SW480 (cell line): ENCODE measurements at regions not wholly inside any gene's neighbourhood (a gene's known extent, or its start where the extent isn't known, plus 50 kb on each side); places are given as distances from the start of the nearest gene placed in this dataset.
"Not testable (repeated sequence)": the region's sequence is repeated elsewhere in the genome, so short reads cannot be mapped to it uniquely, and the experiment has no call there.

ENCODE experiments used
- DNase-seq: peaks from one replicate; pipeline ENCODE4 v3.0.0-alpha.2; 2016; ENCODE audit warnings: low spot score

GRCh38 chr6:30832864-30833263 lies 51.5 kb upstream of the DDR1 start:
- DNase-seq = no peak

- no peak for DNase-seq
These were observed 53.9 kb upstream of the DDR1 start for GRCh38 chr6:30830438-30830837.

- peak; percentile 50 for DNase-seq
These were observed 54.6 kb upstream of the DDR1 start for GRCh38 chr6:30829639-30830255.

- no peak for DNase-seq
These were observed 55.3 kb upstream of the DDR1 start for GRCh38 chr6:30829033-30829432.

- DNase-seq = peak; percentile 73
These were observed 56.0 kb upstream of the DDR1 start for GRCh38 chr6:30828027-30828962.

- peak; percentile 85 for DNase-seq
These were observed 57.4 kb upstream of the DDR1 start for GRCh38 chr6:30826961-30827342.

GRCh38 chr6:30824698-30825097 lies 59.6 kb upstream of the DDR1 start:
- DNase-seq = no peak

GRCh38 chr6:30823534-30823865 lies 60.8 kb upstream of the DDR1 start:
- no peak for DNase-seq

GRCh38 chr6:30821862-30822784 lies 62.2 kb upstream of the DDR1 start:
- DNase-seq = no peak

- peak; percentile 91 for DNase-seq
These were observed 64.1 kb upstream of the DDR1 start for GRCh38 chr6:30820193-30820592.

GRCh38 chr6:30819297-30819917 lies 64.9 kb upstream of the DDR1 start:
- no peak for DNase-seq

- DNase-seq = peak; percentile 51
These were observed 65.9 kb upstream of the DDR1 start for GRCh38 chr6:30818391-30818841.

- DNase-seq = no peak
These were observed 67.3 kb upstream of the DDR1 start for GRCh38 chr6:30816791-30817739.

- DNase-seq = not testable (repeated sequence)
These were observed 68.0 kb upstream of the DDR1 start for GRCh38 chr6:30816296-30816695.

GRCh38 chr6:30815041-30815742 lies 69.1 kb upstream of the DDR1 start:
- DNase-seq = peak; percentile 68

GRCh38 chr6:30814146-30815040 lies 69.9 kb upstream of the DDR1 start:
- peak; percentile 84 for DNase-seq

- peak; percentile 70 for DNase-seq
These were observed 69.3 kb upstream of the IER3 start for GRCh38 chr6:30813631-30814145.

GRCh38 chr6:30810813-30811339 lies 66.5 kb upstream of the IER3 start:
- DNase-seq = peak; percentile 98

- not testable (repeated sequence) for DNase-seq
These were observed 63.2 kb upstream of the IER3 start for GRCh38 chr6:30807566-30807965.
